Parathyroid adenoma (tissue), 2 donors: ENCODE measurements at regions not wholly inside any gene's neighbourhood (a gene's known extent, or its start where the extent isn't known, plus 50 kb on each side); places are given as distances from the start of the nearest gene placed in this dataset.
"Not testable (repeated sequence)": the region's sequence is repeated elsewhere in the genome, so short reads cannot be mapped to it uniquely, and the experiment has no call there.

Experiments used
- H2AFZ ChIP-seq: fragments of 300-600 bp; sonication (generic); one replicate; pipeline ENCODE4 v1.7.0; 2017; ENCODE audit warnings: antibody characterized with exemption, mild to moderate bottlenecking
- H3K27ac ChIP-seq: fragments of 300-600 bp; sonication (generic); one replicate; pipeline ENCODE4 v1.7.0; 2017
- H3K27me3 ChIP-seq: fragments of 300-600 bp; sonication (generic); one replicate; pipeline ENCODE4 v1.7.0; 2017; ENCODE audit warnings: low read length; ENCODE audit not compliant: control insufficient read depth, insufficient read depth
- H3K36me3 ChIP-seq: fragments of 300-600 bp; sonication (generic); one replicate; pipeline ENCODE4 v1.7.0; 2017; ENCODE audit warnings: low read length; ENCODE audit not compliant: control insufficient read depth, insufficient read depth
- H3K4me1 ChIP-seq: fragments of 300-600 bp; sonication (generic); one replicate; pipeline ENCODE4 v1.7.0; 2017; ENCODE audit warnings: control low read depth
- H3K4me2 ChIP-seq: fragments of 300-600 bp; sonication (generic); one replicate; pipeline ENCODE4 v1.7.0; 2017; ENCODE audit warnings: low read length
- H3K4me3 ChIP-seq: fragments of 300-600 bp; sonication (generic); one replicate; pipeline ENCODE4 v1.7.0; 2017; ENCODE audit warnings: low read depth, low read length
- H3K79me2 ChIP-seq: fragments of 300-600 bp; sonication (generic); one replicate; pipeline ENCODE4 v1.7.0; 2017; ENCODE audit warnings: control low read depth
- H3K9ac ChIP-seq: fragments of 300-600 bp; sonication (generic); one replicate; pipeline ENCODE4 v1.7.0; 2017; ENCODE audit warnings: mild to moderate bottlenecking
- H3K9me3 ChIP-seq: fragments of 300-600 bp; sonication (generic); one replicate; pipeline ENCODE4 v1.7.0; 2017; ENCODE audit warnings: low read length; ENCODE audit not compliant: control insufficient read depth
- CTCF ChIP-seq: fragments of 300-600 bp; sonication (generic); IDR thresholded peaks from one replicate; pipeline ENCODE4 v1.7.0; 2017; ENCODE audit warnings: antibody characterized with exemption, mild to moderate bottlenecking
- donor health status: primary hyperparathyroidism.

GRCh38 chr4:28462766-28463700, 1602.4 kb downstream of the STIM2 start:
- Histone ChIP-seq H3K36me3 (no peaks in the 10 kb centered on the region), H3K4me1 (no peaks in the 10 kb centered on the region), H3K27me3 (no peaks in the 10 kb centered on the region), H3K79me2 (no peaks in the 10 kb centered on the region), H3K9ac (no peak overlapping the region), H3K27ac (no peak overlapping the region), H2AFZ (no peak overlapping the region), H3K4me2 (no peak overlapping the region), H3K4me3 (no peak overlapping the region), H3K9me3 (no peaks in the 10 kb centered on the region)
- no peak for TF ChIP-seq CTCF

- Histone ChIP-seq H3K4me1 (no peaks in the 10 kb centered on the region), H3K27me3 (no peaks in the 10 kb centered on the region), H2AFZ (no peak overlapping the region), H3K79me2 (no peaks in the 10 kb centered on the region), H3K4me3 (no peak overlapping the region), H3K27ac (no peak overlapping the region), H3K4me2 (no peak overlapping the region), H3K36me3 (no peaks in the 10 kb centered on the region), H3K9ac (no peak overlapping the region), H3K9me3 (no peaks in the 10 kb centered on the region)
- TF ChIP-seq CTCF = no peak
Measured at GRCh38 chr4:28464823-28465222, 1604.2 kb downstream of the STIM2 start.

- not testable (repeated sequence) for H3K4me3 ChIP-seq, H3K4me1 ChIP-seq, H3K9me3 ChIP-seq, H2AFZ ChIP-seq, H3K9ac ChIP-seq, H3K27ac ChIP-seq, H3K4me2 ChIP-seq, H3K36me3 ChIP-seq, H3K27me3 ChIP-seq, H3K79me2 ChIP-seq
Measured at GRCh38 chr4:28466886-28467285, 1606.2 kb downstream of the STIM2 start.

- no peaks in the 10 kb centered on the region for H3K4me1 ChIP-seq
- no peak overlapping the region for H3K9ac ChIP-seq
- H2AFZ ChIP-seq = no peak overlapping the region
- no peak overlapping the region for H3K4me2 ChIP-seq
- no peak overlapping the region for H3K4me3 ChIP-seq
- no peak for TF ChIP-seq CTCF
- H3K9me3 ChIP-seq = no peaks in the 10 kb centered on the region
- no peaks in the 10 kb centered on the region for H3K79me2 ChIP-seq
- no peaks in the 10 kb centered on the region for H3K36me3 ChIP-seq
- H3K27me3 ChIP-seq = no peaks in the 10 kb centered on the region
- H3K27ac ChIP-seq = no peak overlapping the region
Measured at GRCh38 chr4:28469387-28469786, 1608.7 kb downstream of the STIM2 start.

GRCh38 chr4:28469886-28470285, 1609.2 kb downstream of the STIM2 start:
- no peaks in the 10 kb centered on the region for H3K36me3 ChIP-seq
- H2AFZ ChIP-seq = no peak overlapping the region
- H3K27ac ChIP-seq = no peak overlapping the region
- no peak for TF ChIP-seq CTCF
- no peak overlapping the region for H3K9ac ChIP-seq
- no peaks in the 10 kb centered on the region for H3K9me3 ChIP-seq
- H3K79me2 ChIP-seq = no peaks in the 10 kb centered on the region
- no peak overlapping the region for H3K4me2 ChIP-seq
- H3K27me3 ChIP-seq = no peaks in the 10 kb centered on the region
- H3K4me1 ChIP-seq = no peaks in the 10 kb centered on the region
- no peak overlapping the region for H3K4me3 ChIP-seq
